HCT116 (cell line): ENCODE measurements at regions not wholly inside any gene's neighbourhood (a gene's known extent, or its start where the extent isn't known, plus 50 kb on each side); places are given as distances from the start of the nearest gene placed in this dataset.

Source experiments
- ATAC-seq: fragments of 200-7000 bp; cut with Tn5 transposase; 2 replicates; pipeline ENCODE4 v1.9.1; 2020; ENCODE audit warnings: mild to moderate bottlenecking, moderate library complexity
- BruUV-seq: library from RNA; stranded (reverse); fragments of 400-500 nt; replicated peaks from 2 replicates; lab custom pipeline; 2021; lab: Mats Ljungman, UMichigan
- CTCF ChIA-PET: fragments of 300-600 bp; sonication (Branson Sonifier 250); formaldehyde crosslinking; loops from one replicate; lab custom pipeline; 2021; ENCODE audit warnings: antibody characterized with exemption; lab: Charles Lee
- POLR2A ChIA-PET: fragments of 300-600, 350-600 bp; sonication (Branson Sonifier 250); formaldehyde crosslinking; loops from one replicate; lab custom pipeline; 2021; ENCODE audit warnings: antibody characterized with exemption; lab: Charles Lee
- RAD21 ChIA-PET, 2 experiments: fragments of 300-600 bp; sonication (Branson Sonifier 250); formaldehyde crosslinking; loops; one replicate each; lab custom pipeline; 2023; ENCODE audit warnings: low total read pairs in 2 of 2; ENCODE audit not compliant: uncharacterized antibody in 2 of 2, unreplicated experiment in 2 of 2, low non-redundant PET in 1 of 2; lab: Charles Lee
- DNase-seq: peaks from one replicate; pipeline ENCODE4 v3.0.0-alpha.2; 2010; ENCODE audit warnings: low read depth, low spot score
- H2AFZ ChIP-seq: fragments of 200-600 bp; shearing (Covaris generic), sonication (generic); 2 replicates; pipeline ENCODE4 v1.6.1; 2017; ENCODE audit warnings: low read depth, mixed run types, mixed read lengths, antibody characterized with exemption, low read length; ENCODE audit not compliant: poor library complexity, severe bottlenecking
- H3K27ac ChIP-seq: 2 replicates; pipeline ENCODE4 v1.5.1; 2012; ENCODE audit warnings: low read depth, low read length
- H3K27me3 ChIP-seq: fragments of 200-600 bp; sonication (generic); 2 replicates; pipeline ENCODE4 v1.6.1; 2016; ENCODE audit warnings: mixed run types, low read length, mixed read lengths; ENCODE audit not compliant: insufficient read depth
- H3K36me3 ChIP-seq, 2 experiments: fragments of 200-500 bp in 1 of 2; fragments of 200-600 bp in 1 of 2; sonication (Bioruptor generic) in 1 of 2; sonication (generic) in 1 of 2; 2 replicates each; pipeline versions ENCODE4 v1.5.1 to v1.6.1; 2014 to 2016; ENCODE audit warnings: low read length in 2 of 2, inconsistent platforms in 1 of 2, mixed read lengths in 1 of 2, mixed run types in 1 of 2; ENCODE audit not compliant: insufficient read depth in 2 of 2, control insufficient read depth in 1 of 2
- H3K4me1 ChIP-seq, 2 experiments: fragments of 200-600 bp in 1 of 2; sonication (generic) in 1 of 2; 2 replicates each; pipeline versions ENCODE4 v1.5.1 to v1.6.1; 2012 to 2017; ENCODE audit warnings: low read length in 2 of 2, inconsistent platforms in 1 of 2, mild to moderate bottlenecking in 1 of 2, mixed read lengths in 1 of 2, mixed run types in 1 of 2, moderate library complexity in 1 of 2; ENCODE audit not compliant: insufficient read depth in 2 of 2, control insufficient read depth in 1 of 2
- H3K4me2 ChIP-seq: fragments of 200-600 bp; sonication (generic); 2 replicates; pipeline ENCODE4 v1.6.1; 2017; ENCODE audit warnings: mixed run types, low read length, mixed read lengths
- H3K4me3 ChIP-seq, 2 experiments: fragments of 200-600 bp in 1 of 2; sonication (generic) in 1 of 2; replicated peaks in 1 of 2; 2 replicates each; pipeline ENCODE4 v1.5.1; 2011 to 2016; ENCODE audit warnings: low read length in 2 of 2, control low read depth in 1 of 2, low read depth in 1 of 2, mild to moderate bottlenecking in 1 of 2, mixed read lengths in 1 of 2, mixed run types in 1 of 2
- H3K79me2 ChIP-seq: fragments of 200-600 bp; sonication (generic); 2 replicates; pipeline ENCODE4 v1.6.1; 2017; ENCODE audit warnings: mild to moderate bottlenecking, mixed run types, low read length, moderate library complexity, mixed read lengths; ENCODE audit not compliant: insufficient read depth
- H3K9ac ChIP-seq: fragments of 200-600 bp; sonication (generic); 2 replicates; pipeline ENCODE4 v1.6.1; 2016; ENCODE audit warnings: low read length, mixed read lengths
- H3K9me2 ChIP-seq: fragments of 200-600 bp; sonication (generic), shearing (Covaris generic); 2 replicates; pipeline ENCODE4 v1.6.1; 2017; ENCODE audit warnings: mixed run types, mild to moderate bottlenecking, moderate library complexity; ENCODE audit not compliant: insufficient read depth
- H3K9me3 ChIP-seq, 2 experiments: fragments of 200-500 bp in 1 of 2; fragments of 200-600 bp in 1 of 2; sonication (Bioruptor generic) in 1 of 2; sonication (generic) in 1 of 2; 2 replicates each; pipeline ENCODE4 v1.6.1; 2014 to 2017; ENCODE audit warnings: low read length in 2 of 2, mixed read lengths in 2 of 2, inconsistent platforms in 1 of 2, low read depth in 1 of 2, mild to moderate bottlenecking in 1 of 2, mixed run types in 1 of 2, moderate library complexity in 1 of 2; ENCODE audit not compliant: control insufficient read depth in 1 of 2, insufficient read depth in 1 of 2
- H4K20me1 ChIP-seq: fragments of 200-600 bp; sonication (generic), shearing (Covaris generic); 2 replicates; pipeline ENCODE4 v1.6.1; 2017; ENCODE audit warnings: mixed run types, mild to moderate bottlenecking, moderate library complexity; ENCODE audit not compliant: insufficient read depth
- EGR1 ChIP-seq: IDR thresholded peaks from 2 replicates; pipeline ENCODE4 v1.6.1; 2012; ENCODE audit warnings: low read depth
- ELF1 ChIP-seq: IDR thresholded peaks from 2 replicates; pipeline ENCODE4 v1.6.1; 2012; ENCODE audit warnings: low read depth, borderline replicate concordance
- EZH2 ChIP-seq: fragments of 200-600 bp; sonication (generic); IDR thresholded peaks from 2 replicates; pipeline ENCODE4 v1.6.1; 2017; ENCODE audit warnings: antibody characterized with exemption, mixed run types
- EZH2phosphoT487 ChIP-seq: fragments of 200-600 bp; IDR thresholded peaks from 2 replicates; pipeline ENCODE4 v1.6.1; 2018; ENCODE audit warnings: antibody characterized with exemption, borderline replicate concordance
- JUND ChIP-seq: IDR thresholded peaks from 2 replicates; pipeline ENCODE4 v1.6.1; 2012
- POLR2A ChIP-seq: IDR thresholded peaks from 2 replicates; pipeline ENCODE4 v1.7.0; 2011; ENCODE audit warnings: borderline replicate concordance; ENCODE audit not compliant: insufficient read depth, insufficient read length; ENCODE audit errors: extremely low read depth
- POLR2AphosphoS5 ChIP-seq: IDR thresholded peaks from 2 replicates; pipeline ENCODE4 v1.6.1; 2011; ENCODE audit warnings: mild to moderate bottlenecking, low read depth, low read length, moderate library complexity
- SRF ChIP-seq: IDR thresholded peaks from 2 replicates; pipeline ENCODE4 v1.6.1; 2012; ENCODE audit warnings: low read depth
- ZFX ChIP-seq: fragments of 450-650 bp; IDR thresholded peaks from 2 replicates; pipeline ENCODE4 v1.6.1; 2017
- intact Hi-C: fragments of 100-400 bp; cut with micrococcal nuclease; formaldehyde crosslinking; loops from 2 replicates; pipeline ENCODE4 v1.10.0; 2022
- TF ChIP-seq, protein P1 (sequence below): IDR thresholded peaks from 2 replicates; pipeline ENCODE4 v1.6.1; 2012
- TF ChIP-seq, protein P2 (sequence below): IDR thresholded peaks from 2 replicates; pipeline ENCODE4 v1.6.1; 2011; ENCODE audit warnings: mild to moderate bottlenecking, low read length, moderate library complexity; ENCODE audit not compliant: insufficient replicate concordance; ENCODE audit errors: extremely low read depth
- TF ChIP-seq, protein P3 (sequence below): IDR thresholded peaks from 2 replicates; pipeline ENCODE4 v1.6.1; 2012
- TF ChIP-seq, protein P4 (sequence below): IDR thresholded peaks from 2 replicates; pipeline ENCODE4 v1.6.1; 2012; ENCODE audit warnings: low read depth
- TF ChIP-seq, protein P5 (sequence below), 3 experiments: fragments of 200-600 bp in 1 of 3; sonication (generic) in 1 of 3; IDR thresholded peaks in 2 of 3; conservative IDR thresholded peaks in 1 of 3; 2 replicates each; pipeline ENCODE4 v1.5.1; 2012 to 2017; ENCODE audit warnings: low read depth in 2 of 3, low read length in 2 of 3, antibody characterized with exemption in 1 of 3, borderline replicate concordance in 1 of 3, control low read depth in 1 of 3, mild to moderate bottlenecking in 1 of 3, mixed read lengths in 1 of 3, mixed run types in 1 of 3, moderate library complexity in 1 of 3; ENCODE audit not compliant: insufficient read depth in 1 of 3

DNA sequence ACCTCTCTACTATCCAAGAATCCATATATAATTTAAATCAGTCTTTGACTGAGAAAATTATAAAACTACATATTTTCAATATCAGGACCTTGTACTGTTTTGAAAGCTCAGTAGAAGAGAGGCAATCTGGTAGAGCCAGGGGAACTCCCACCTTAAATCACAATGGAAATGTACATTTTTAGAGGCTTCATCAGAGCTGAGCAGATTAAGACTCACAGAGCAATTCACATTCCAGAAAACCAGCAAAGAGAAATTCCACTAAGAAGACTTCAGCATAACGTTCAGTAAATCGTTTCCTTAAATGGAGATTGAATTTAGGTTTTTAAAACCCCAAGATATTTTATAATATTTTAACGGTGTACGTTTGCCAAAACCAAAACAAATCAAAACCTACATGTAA is 227.8 kb upstream of the TRPM3 start:
- RAD21 ChIA-PET = no interaction called here
- H3K4me1 ChIP-seq = no peaks in the 10 kb centered on the region
- no peaks in the 10 kb centered on the region for H3K36me3 ChIP-seq
- no peaks in the 10 kb centered on the region for H3K79me2 ChIP-seq
- CTCF ChIA-PET = no interaction called here
- ATAC-seq (no peak), DNase-seq (no peak)
- 0 out of 2 replicates have a peak, but pooled peaks cover 4% of the 10 kb centered on the region for H3K9me2 ChIP-seq
- intact Hi-C loops = no loop called here
- no peaks in the 10 kb centered on the region for H4K20me1 ChIP-seq
- H3K4me3 ChIP-seq = no peak overlapping the region
- no peak overlapping the region for H3K4me2 ChIP-seq
- H2AFZ ChIP-seq = no peak overlapping the region
- BruUV-seq = no TSS peak
- no peak overlapping the region for H3K9ac ChIP-seq
- no peaks in the 10 kb centered on the region for H3K9me3 ChIP-seq
- POLR2A ChIA-PET = no interaction called here
- peaks cover 12% of the 10 kb centered on the region for H3K27me3 ChIP-seq
- TF ChIP-seq ELF1 (no peak), JUND (no peak), POLR2AphosphoS5 (no peak), EZH2phosphoT487 (no peak), POLR2A (no peak)
- TF ChIP-seq, protein P1, sequence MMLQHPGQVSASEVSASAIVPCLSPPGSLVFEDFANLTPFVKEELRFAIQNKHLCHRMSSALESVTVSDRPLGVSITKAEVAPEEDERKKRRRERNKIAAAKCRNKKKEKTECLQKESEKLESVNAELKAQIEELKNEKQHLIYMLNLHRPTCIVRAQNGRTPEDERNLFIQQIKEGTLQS = no peak
- TF ChIP-seq, protein P2, sequence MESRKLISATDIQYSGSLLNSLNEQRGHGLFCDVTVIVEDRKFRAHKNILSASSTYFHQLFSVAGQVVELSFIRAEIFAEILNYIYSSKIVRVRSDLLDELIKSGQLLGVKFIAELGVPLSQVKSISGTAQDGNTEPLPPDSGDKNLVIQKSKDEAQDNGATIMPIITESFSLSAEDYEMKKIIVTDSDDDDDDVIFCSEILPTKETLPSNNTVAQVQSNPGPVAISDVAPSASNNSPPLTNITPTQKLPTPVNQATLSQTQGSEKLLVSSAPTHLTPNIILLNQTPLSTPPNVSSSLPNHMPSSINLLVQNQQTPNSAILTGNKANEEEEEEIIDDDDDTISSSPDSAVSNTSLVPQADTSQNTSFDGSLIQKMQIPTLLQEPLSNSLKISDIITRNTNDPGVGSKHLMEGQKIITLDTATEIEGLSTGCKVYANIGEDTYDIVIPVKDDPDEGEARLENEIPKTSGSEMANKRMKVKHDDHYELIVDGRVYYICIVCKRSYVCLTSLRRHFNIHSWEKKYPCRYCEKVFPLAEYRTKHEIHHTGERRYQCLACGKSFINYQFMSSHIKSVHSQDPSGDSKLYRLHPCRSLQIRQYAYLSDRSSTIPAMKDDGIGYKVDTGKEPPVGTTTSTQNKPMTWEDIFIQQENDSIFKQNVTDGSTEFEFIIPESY = no peak
- no peak overlapping the region for H3K27ac ChIP-seq

DNA sequence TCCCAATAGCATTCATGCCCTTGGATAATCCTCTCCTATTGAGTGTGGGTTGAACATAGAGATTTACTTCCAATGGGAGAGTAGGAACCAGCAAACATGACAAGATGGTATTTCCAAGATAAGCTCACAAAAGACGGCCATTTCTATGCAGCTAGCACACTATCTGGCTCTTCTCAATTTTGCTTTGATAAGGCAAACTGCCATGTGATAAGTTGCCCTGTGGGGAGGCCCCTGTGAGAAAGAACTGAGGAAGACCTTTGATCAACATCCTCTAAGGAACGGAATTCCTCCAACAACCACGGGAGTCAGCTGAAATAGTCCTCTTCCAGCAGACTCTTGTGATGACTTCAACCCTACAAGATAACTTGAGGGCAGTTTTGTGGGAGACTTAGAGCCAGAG is 211.9 kb upstream of the TRPM3 start:
- H3K9me3 ChIP-seq = no peaks in the 10 kb centered on the region
- ATAC-seq (no peak), DNase-seq (no peak)
- intact Hi-C loops = no loop called here
- H3K79me2 ChIP-seq = no peaks in the 10 kb centered on the region
- H3K9me2 ChIP-seq = no peaks in the 10 kb centered on the region
- BruUV-seq = no TSS peak
- H3K27me3 ChIP-seq = peaks cover 48% of the 10 kb centered on the region
- no peak overlapping the region for H3K4me3 ChIP-seq
- ChIA-PET RAD21 (no interaction called here), CTCF (no interaction called here), POLR2A (no interaction called here)
- no peak overlapping the region for H2AFZ ChIP-seq
- H3K27ac ChIP-seq = no peak overlapping the region
- no peaks in the 10 kb centered on the region for H3K36me3 ChIP-seq
- no peaks in the 10 kb centered on the region for H4K20me1 ChIP-seq
- H3K4me1 ChIP-seq = no peaks in the 10 kb centered on the region
- no peak overlapping the region for H3K4me2 ChIP-seq
- no peak overlapping the region for H3K9ac ChIP-seq
- TF ChIP-seq, protein P3, sequence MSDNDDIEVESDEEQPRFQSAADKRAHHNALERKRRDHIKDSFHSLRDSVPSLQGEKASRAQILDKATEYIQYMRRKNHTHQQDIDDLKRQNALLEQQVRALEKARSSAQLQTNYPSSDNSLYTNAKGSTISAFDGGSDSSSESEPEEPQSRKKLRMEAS = no peak
- TF ChIP-seq, protein P4, sequence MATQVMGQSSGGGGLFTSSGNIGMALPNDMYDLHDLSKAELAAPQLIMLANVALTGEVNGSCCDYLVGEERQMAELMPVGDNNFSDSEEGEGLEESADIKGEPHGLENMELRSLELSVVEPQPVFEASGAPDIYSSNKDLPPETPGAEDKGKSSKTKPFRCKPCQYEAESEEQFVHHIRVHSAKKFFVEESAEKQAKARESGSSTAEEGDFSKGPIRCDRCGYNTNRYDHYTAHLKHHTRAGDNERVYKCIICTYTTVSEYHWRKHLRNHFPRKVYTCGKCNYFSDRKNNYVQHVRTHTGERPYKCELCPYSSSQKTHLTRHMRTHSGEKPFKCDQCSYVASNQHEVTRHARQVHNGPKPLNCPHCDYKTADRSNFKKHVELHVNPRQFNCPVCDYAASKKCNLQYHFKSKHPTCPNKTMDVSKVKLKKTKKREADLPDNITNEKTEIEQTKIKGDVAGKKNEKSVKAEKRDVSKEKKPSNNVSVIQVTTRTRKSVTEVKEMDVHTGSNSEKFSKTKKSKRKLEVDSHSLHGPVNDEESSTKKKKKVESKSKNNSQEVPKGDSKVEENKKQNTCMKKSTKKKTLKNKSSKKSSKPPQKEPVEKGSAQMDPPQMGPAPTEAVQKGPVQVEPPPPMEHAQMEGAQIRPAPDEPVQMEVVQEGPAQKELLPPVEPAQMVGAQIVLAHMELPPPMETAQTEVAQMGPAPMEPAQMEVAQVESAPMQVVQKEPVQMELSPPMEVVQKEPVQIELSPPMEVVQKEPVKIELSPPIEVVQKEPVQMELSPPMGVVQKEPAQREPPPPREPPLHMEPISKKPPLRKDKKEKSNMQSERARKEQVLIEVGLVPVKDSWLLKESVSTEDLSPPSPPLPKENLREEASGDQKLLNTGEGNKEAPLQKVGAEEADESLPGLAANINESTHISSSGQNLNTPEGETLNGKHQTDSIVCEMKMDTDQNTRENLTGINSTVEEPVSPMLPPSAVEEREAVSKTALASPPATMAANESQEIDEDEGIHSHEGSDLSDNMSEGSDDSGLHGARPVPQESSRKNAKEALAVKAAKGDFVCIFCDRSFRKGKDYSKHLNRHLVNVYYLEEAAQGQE = no peak
- TF ChIP-seq ZFX (no peak), EZH2 (0 out of 2 replicates have a peak, but pooled peaks have one; percentile 33), EGR1 (no peak), SRF (no peak), EZH2phosphoT487 (no peak)
- TF ChIP-seq, protein P5, sequence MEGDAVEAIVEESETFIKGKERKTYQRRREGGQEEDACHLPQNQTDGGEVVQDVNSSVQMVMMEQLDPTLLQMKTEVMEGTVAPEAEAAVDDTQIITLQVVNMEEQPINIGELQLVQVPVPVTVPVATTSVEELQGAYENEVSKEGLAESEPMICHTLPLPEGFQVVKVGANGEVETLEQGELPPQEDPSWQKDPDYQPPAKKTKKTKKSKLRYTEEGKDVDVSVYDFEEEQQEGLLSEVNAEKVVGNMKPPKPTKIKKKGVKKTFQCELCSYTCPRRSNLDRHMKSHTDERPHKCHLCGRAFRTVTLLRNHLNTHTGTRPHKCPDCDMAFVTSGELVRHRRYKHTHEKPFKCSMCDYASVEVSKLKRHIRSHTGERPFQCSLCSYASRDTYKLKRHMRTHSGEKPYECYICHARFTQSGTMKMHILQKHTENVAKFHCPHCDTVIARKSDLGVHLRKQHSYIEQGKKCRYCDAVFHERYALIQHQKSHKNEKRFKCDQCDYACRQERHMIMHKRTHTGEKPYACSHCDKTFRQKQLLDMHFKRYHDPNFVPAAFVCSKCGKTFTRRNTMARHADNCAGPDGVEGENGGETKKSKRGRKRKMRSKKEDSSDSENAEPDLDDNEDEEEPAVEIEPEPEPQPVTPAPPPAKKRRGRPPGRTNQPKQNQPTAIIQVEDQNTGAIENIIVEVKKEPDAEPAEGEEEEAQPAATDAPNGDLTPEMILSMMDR (IDR thresholded peaks at IDR 0.05 in 2 of 3, conservative IDR thresholded peaks at IDR 0.05 in 1 of 3; ENCODE audit: borderline replicate concordance in 1 of 3, insufficient read depth in 1 of 3, low read depth in 2 of 3, low read length in 2 of 3) = no peak
